Activated T-helper 17 cell treated with anti-CD3 and anti-CD28 coated beads, Interleukin-2, amount 50 U/mL, for 72 hours (primary cell): ENCODE measurements at regions not wholly inside any gene's neighbourhood (a gene's known extent, or its start where the extent isn't known, plus 50 kb on each side); places are given as distances from the start of the nearest gene placed in this dataset.
"Not testable (repeated sequence)": the region's sequence is repeated elsewhere in the genome, so short reads cannot be mapped to it uniquely, and the experiment has no call there.

Experiments
- ATAC-seq: fragments of 150-1000 bp; cut with Tn5 transposase; replicated peaks from 2 replicates; pipeline ENCODE4 v1.10.0; 2021; ENCODE audit warnings: mild to moderate bottlenecking, moderate library complexity
- H3K27ac Mint-ChIP-seq: one replicate; pipeline ENCODE4 v1.8.0; 2022; ENCODE audit warnings: mixed read lengths
- H3K27me3 Mint-ChIP-seq: one replicate; pipeline ENCODE4 v1.8.0; 2022; ENCODE audit warnings: mixed read lengths
- H3K36me3 Mint-ChIP-seq: one replicate; pipeline ENCODE4 v1.8.0; 2022; ENCODE audit warnings: low read depth, mild to moderate bottlenecking, mixed read lengths
- H3K4me1 Mint-ChIP-seq: one replicate; pipeline ENCODE4 v1.8.0; 2022; ENCODE audit warnings: mixed read lengths
- H3K4me3 Mint-ChIP-seq: one replicate; pipeline ENCODE4 v1.8.0; 2022; ENCODE audit warnings: mild to moderate bottlenecking, mixed read lengths
- H3K9me3 Mint-ChIP-seq: one replicate; pipeline ENCODE4 v1.8.0; 2022; ENCODE audit warnings: mixed read lengths

GRCh38 chr5:101539315-101539714 is 636.2 kb upstream of the ST8SIA4 start:
- H3K4me1 Mint-ChIP-seq, result no peaks in the 10 kb centered on the region
- H3K36me3 Mint-ChIP-seq, result no peaks in the 10 kb centered on the region
- H3K27ac Mint-ChIP-seq, result no peak overlapping the region
- H3K27me3 Mint-ChIP-seq, result no peaks in the 10 kb centered on the region
- peaks cover 6% of the 10 kb centered on the region for H3K9me3 Mint-ChIP-seq
- no peak for ATAC-seq
- no peak overlapping the region for H3K4me3 Mint-ChIP-seq

GRCh38 chr5:101535626-101536025 is 632.5 kb upstream of the ST8SIA4 start:
- Mint-ChIP-seq H3K27me3 (no peaks in the 10 kb centered on the region), H3K27ac (no peak overlapping the region), H3K4me3 (no peak overlapping the region), H3K9me3 (peaks cover 6% of the 10 kb centered on the region), H3K4me1 (no peaks in the 10 kb centered on the region), H3K36me3 (no peaks in the 10 kb centered on the region)
- ATAC-seq, result no peak

DNA sequence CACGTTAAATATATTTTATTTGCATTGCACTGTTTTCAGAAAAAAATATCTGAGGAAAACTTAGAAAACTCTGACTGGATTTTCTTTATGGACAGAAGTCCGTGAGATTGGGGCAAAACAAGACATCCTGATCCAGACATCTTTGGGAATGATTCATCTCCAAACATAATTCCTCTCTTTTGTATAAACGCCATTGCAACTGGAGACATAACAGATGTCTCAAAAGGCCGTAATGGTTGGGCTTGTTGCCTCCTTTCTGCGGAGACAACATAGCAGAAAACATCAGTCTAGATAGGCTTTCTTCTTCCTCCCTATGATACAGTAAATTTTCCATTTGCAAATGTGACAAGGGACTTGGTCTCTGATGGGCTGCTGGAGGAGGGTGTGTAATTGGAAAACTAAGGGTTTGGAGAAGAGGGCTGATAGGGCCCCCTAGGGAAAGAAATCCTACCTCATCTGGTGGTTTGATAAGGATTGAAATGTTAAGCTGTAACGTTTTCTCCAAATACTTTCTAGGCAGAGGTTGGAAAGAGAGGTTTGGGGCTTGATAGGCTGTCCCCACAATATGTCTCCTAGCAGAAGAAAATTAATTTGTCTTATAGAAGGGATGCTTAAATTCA is 631.5 kb upstream of the ST8SIA4 start:
- no peak overlapping the region for H3K4me3 Mint-ChIP-seq
- no peak for ATAC-seq
- no peaks in the 10 kb centered on the region for H3K27me3 Mint-ChIP-seq
- no peaks in the 10 kb centered on the region for H3K4me1 Mint-ChIP-seq
- no peaks in the 10 kb centered on the region for H3K36me3 Mint-ChIP-seq
- peaks cover 6% of the 10 kb centered on the region for H3K9me3 Mint-ChIP-seq
- H3K27ac Mint-ChIP-seq, result no peak overlapping the region

DNA sequence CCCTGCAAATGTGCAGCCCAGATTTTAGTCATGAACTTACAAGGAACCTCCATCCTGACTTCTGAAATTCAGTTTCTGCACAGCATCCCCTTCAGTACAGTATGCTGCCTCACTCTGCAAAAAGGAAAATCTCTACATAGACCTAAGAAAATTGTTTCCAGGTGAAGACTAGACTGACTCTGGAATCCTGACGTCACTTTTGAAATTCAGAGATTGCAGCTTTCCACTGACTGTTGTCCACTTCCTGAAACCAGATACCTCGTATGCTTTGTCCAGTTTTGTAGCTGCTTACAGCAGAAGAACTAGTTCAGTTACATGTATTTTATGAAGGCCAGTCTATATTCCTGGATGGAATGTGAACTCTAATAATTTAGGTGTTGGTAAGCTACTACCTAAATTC is 629.3 kb upstream of the ST8SIA4 start:
- Mint-ChIP-seq H3K4me3 (no peak overlapping the region), H3K9me3 (no peaks in the 10 kb centered on the region), H3K27me3 (no peaks in the 10 kb centered on the region), H3K4me1 (no peaks in the 10 kb centered on the region), H3K36me3 (no peaks in the 10 kb centered on the region), H3K27ac (no peak overlapping the region)
- ATAC-seq, result no peak

DNA sequence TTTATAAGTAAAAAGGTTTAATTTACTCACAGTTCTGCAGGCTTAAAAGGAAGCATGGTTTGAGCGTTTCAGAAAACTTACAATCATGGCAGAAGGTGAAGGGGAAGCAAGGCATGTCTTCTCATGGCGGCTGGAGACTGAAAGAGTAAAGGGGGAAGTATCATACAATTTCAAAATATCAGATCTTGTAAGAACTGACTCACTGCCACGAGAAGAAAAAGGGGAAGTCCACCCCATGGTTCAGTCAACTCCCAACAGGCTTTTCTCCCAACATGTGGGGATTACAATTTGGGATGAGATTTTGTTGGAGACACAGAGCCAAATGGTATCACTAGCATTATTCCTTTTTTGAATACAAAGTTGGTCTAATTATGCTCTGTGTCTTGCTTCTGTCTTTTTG is 627.9 kb upstream of the ST8SIA4 start:
- Mint-ChIP-seq H3K27me3 (no peaks in the 10 kb centered on the region), H3K4me3 (no peak overlapping the region), H3K36me3 (no peaks in the 10 kb centered on the region), H3K9me3 (no peaks in the 10 kb centered on the region), H3K4me1 (no peaks in the 10 kb centered on the region), H3K27ac (no peak overlapping the region)
- ATAC-seq, result no peak

DNA sequence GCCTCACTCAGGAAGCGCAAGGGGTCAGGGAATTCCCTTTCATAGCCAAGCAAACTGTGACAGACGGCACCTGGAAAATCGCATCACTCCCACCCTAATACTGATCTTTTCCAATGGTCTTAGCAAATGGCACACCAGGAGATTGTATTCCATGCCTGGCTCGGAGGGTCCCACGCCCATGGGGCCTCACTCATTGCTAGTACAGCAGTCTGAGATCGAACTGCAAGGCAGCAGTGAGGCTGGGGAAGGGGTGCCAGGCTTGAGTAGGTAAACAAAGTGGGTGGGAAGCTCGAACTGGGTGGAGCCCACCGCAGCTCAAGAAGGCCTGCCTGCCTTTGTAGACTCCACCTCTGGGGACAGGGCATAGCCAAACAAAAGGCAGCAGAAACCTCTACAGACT is 626.0 kb upstream of the ST8SIA4 start:
- not testable (repeated sequence) for ATAC-seq

DNA sequence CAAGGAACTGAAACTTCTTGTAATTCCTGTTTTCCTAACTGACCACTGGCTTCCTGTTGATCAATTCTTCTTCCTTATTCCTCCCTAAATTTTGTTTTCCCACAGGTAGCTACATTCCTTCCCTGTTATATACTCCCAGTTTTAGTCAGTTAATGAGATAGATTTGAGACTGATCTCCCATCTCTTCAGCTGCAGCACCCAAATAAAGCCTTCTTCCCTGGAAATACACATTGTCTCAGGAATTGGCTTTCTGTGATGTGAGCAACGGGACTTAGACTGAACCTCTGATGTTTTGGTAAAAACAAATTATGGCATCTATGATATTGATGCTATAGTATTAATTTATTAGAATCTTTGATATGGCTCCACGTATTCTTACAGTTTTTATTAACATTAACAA is 617.3 kb upstream of the ST8SIA4 start:
- H3K36me3 Mint-ChIP-seq, result no peaks in the 10 kb centered on the region
- ATAC-seq, result no peak
- no peaks in the 10 kb centered on the region for H3K4me1 Mint-ChIP-seq
- H3K4me3 Mint-ChIP-seq, result no peak overlapping the region
- peaks cover 4% of the 10 kb centered on the region for H3K9me3 Mint-ChIP-seq
- no peak overlapping the region for H3K27ac Mint-ChIP-seq
- no peaks in the 10 kb centered on the region for H3K27me3 Mint-ChIP-seq

More for the DNA sequence above, 626.0 kb upstream of the ST8SIA4 start:
- H3K27ac Mint-ChIP-seq, H3K36me3 Mint-ChIP-seq, H3K4me3 Mint-ChIP-seq, H3K9me3 Mint-ChIP-seq, H3K4me1 Mint-ChIP-seq, H3K27me3 Mint-ChIP-seq: not testable (repeated sequence)

DNA sequence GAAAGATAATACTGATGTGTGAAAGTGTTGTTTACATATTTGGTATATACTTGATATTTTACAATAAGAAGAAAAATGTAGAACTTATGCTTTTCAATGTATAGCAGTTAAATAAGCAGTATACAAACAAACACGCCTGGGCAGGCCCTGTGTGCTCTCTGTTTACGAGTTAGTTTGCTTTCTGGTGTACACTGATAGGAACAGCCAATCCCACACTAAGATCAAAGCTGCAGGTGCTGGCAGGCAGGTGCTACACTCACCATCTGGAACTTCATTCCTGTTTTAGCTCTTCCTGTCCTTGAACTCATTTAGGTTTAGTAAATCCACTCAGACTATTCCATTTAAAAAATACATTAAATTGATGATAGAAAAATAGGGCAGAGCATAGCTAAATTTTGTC is 614.7 kb upstream of the ST8SIA4 start:
- no peaks in the 10 kb centered on the region for H3K4me1 Mint-ChIP-seq

GRCh38 chr5:101515721-101516120 is 612.6 kb upstream of the ST8SIA4 start:
- Mint-ChIP-seq H3K36me3 (no peaks in the 10 kb centered on the region), H3K27me3 (no peaks in the 10 kb centered on the region), H3K4me1 (no peaks in the 10 kb centered on the region), H3K27ac (no peak overlapping the region), H3K4me3 (no peak overlapping the region), H3K9me3 (peaks cover 4% of the 10 kb centered on the region)
- no peak for ATAC-seq

More for the DNA sequence above, 614.7 kb upstream of the ST8SIA4 start:
- peaks cover 4% of the 10 kb centered on the region for H3K9me3 Mint-ChIP-seq
- H3K27ac Mint-ChIP-seq, result no peak overlapping the region
- no peaks in the 10 kb centered on the region for H3K36me3 Mint-ChIP-seq
- ATAC-seq, result no peak
- H3K27me3 Mint-ChIP-seq, result no peaks in the 10 kb centered on the region
- H3K4me3 Mint-ChIP-seq, result no peak overlapping the region

- Mint-ChIP-seq H3K4me3 (no peak overlapping the region), H3K36me3 (no peaks in the 10 kb centered on the region), H3K27me3 (no peaks in the 10 kb centered on the region), H3K4me1 (no peaks in the 10 kb centered on the region), H3K27ac (no peak overlapping the region), H3K9me3 (peaks cover 12% of the 10 kb centered on the region)
- no peak for ATAC-seq
Observed at GRCh38 chr5:101505891-101506570, 602.9 kb upstream of the ST8SIA4 start.

GRCh38 chr5:101482931-101483330 is 579.8 kb upstream of the ST8SIA4 start:
- H3K27me3 Mint-ChIP-seq, result no peaks in the 10 kb centered on the region
- no peaks in the 10 kb centered on the region for H3K9me3 Mint-ChIP-seq
- no peaks in the 10 kb centered on the region for H3K4me1 Mint-ChIP-seq
- no peaks in the 10 kb centered on the region for H3K36me3 Mint-ChIP-seq
- no peak overlapping the region for H3K27ac Mint-ChIP-seq
- no peak overlapping the region for H3K4me3 Mint-ChIP-seq
- ATAC-seq, result no peak

- no peak overlapping the region for H3K4me3 Mint-ChIP-seq
- no peaks in the 10 kb centered on the region for H3K4me1 Mint-ChIP-seq
- no peaks in the 10 kb centered on the region for H3K9me3 Mint-ChIP-seq
- H3K27ac Mint-ChIP-seq, result no peak overlapping the region
- H3K27me3 Mint-ChIP-seq, result peaks cover 5% of the 10 kb centered on the region
- no peak for ATAC-seq
- H3K36me3 Mint-ChIP-seq, result no peaks in the 10 kb centered on the region
Observed at GRCh38 chr5:101473483-101473882, 570.4 kb upstream of the ST8SIA4 start.

DNA sequence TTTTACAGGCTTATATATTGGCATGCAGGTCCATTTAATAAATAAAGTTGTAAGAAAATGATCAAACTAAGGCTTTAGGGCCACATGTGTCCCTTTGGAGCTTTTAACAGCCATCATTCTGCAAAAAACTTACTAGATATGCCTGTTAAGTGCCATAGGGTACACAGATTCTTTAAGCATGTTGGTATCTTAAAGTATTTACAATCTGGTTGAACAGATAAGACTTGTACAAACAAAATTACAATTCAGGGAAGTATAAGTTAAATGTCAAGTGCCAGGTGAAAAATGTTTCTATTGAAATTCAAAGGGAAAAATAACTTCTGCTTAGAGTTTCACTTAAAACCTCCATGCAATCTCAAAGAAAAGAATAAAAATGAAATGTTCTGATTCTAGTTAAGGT is 558.4 kb upstream of the ST8SIA4 start:
- Mint-ChIP-seq H3K27me3 (no peaks in the 10 kb centered on the region), H3K4me1 (no peaks in the 10 kb centered on the region), H3K9me3 (no peaks in the 10 kb centered on the region), H3K36me3 (no peaks in the 10 kb centered on the region), H3K4me3 (no peak overlapping the region), H3K27ac (no peak overlapping the region)
- no peak for ATAC-seq

GRCh38 chr5:101458587-101458986 is 555.5 kb upstream of the ST8SIA4 start:
- no peak overlapping the region for H3K4me3 Mint-ChIP-seq
- H3K4me1 Mint-ChIP-seq, result no peaks in the 10 kb centered on the region
- no peak overlapping the region for H3K27ac Mint-ChIP-seq
- no peaks in the 10 kb centered on the region for H3K9me3 Mint-ChIP-seq
- H3K27me3 Mint-ChIP-seq, result no peaks in the 10 kb centered on the region
- H3K36me3 Mint-ChIP-seq, result no peaks in the 10 kb centered on the region
- ATAC-seq, result no peak

DNA sequence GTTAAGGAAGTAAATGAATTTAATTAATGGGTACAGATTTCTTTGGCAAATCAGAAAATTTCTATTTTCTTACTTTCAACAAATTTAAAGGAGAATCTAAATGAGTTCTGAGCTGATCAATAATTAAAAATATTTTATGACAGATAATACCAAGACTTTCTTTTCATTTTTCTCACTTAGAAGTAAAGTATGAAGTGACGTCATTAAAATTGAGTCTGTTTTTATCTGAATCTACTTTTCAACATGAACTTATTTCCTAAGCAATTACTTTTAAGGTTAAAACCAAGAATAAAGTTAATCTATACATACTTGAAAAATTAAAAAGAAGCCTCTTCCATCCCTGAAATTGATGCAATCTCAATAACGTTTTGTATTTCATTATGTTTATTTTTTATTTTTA is 552.8 kb upstream of the ST8SIA4 start:
- Mint-ChIP-seq H3K27ac (no peak overlapping the region), H3K9me3 (no peaks in the 10 kb centered on the region), H3K4me1 (no peaks in the 10 kb centered on the region), H3K27me3 (no peaks in the 10 kb centered on the region), H3K36me3 (no peaks in the 10 kb centered on the region), H3K4me3 (no peak overlapping the region)
- ATAC-seq, result no peak
